Panc1 (cell line): ENCODE measurements at regions not wholly inside any gene's neighbourhood (a gene's known extent, or its start where the extent isn't known, plus 50 kb on each side); places are given as distances from the start of the nearest gene placed in this dataset.

ENCODE experiments used
- CTCF ChIP-seq: fragments of 450-650 bp; IDR thresholded peaks from 2 replicates; pipeline ENCODE4 v1.5.1; 2017; ENCODE audit warnings: mild to moderate bottlenecking
- REST ChIP-seq, 2 experiments: IDR thresholded peaks; 2 replicates each; pipeline ENCODE4 v1.6.1; 2011 to 2012; ENCODE audit warnings: low read depth in 2 of 2, control low read depth in 1 of 2, low read length in 1 of 2, mild to moderate bottlenecking in 1 of 2, moderate library complexity in 1 of 2; ENCODE audit not compliant: insufficient read depth in 1 of 2

GRCh38 chr17:5942687-5943086, 127.5 kb upstream of the WSCD1 start:
- no peak for TF ChIP-seq CTCF
- no peak for TF ChIP-seq REST (IDR thresholded peaks at IDR 0.05; ENCODE audit: insufficient read depth in 1 of 2, low read depth in 2 of 2, low read length in 1 of 2)
